ENCODE measurements at regions not wholly inside any gene's neighbourhood (a gene's known extent, or its start where the extent isn't known, plus 50 kb on each side); places are given as distances from the start of the nearest gene placed in this dataset.

- Histone ChIP-seq H3K36me3 (ENCODE audit: insufficient read depth, low read length) (no peaks in the 10 kb centered on the region), H3K9ac (ENCODE audit: low read length) (no peak overlapping the region), H3K9me2 (ENCODE audit: insufficient read depth, low read length) (no peaks in the 10 kb centered on the region), H2AFZ (ENCODE audit: low read depth, low read length) (no peak overlapping the region), H3K27me3 (ENCODE audit: insufficient read depth, low read depth, low read length) (no peaks in the 10 kb centered on the region), H3K9me3 (ENCODE audit: low read length) (no peaks in the 10 kb centered on the region), H3K4me2 (ENCODE audit: low read length) (no peak overlapping the region), H3K79me2 (replicated peaks; ENCODE audit: insufficient read depth, low read length) (no peaks in the 10 kb centered on the region), H4K20me1 (ENCODE audit: insufficient read depth) (no peaks in the 10 kb centered on the region), H3K27ac (ENCODE audit: low read length) (no peak overlapping the region), H3F3A (ENCODE audit: insufficient read depth, low read length, poor library complexity, severe bottlenecking) (no peaks in the 10 kb centered on the region), H3K4me3 (ENCODE audit: low read length) (no peak overlapping the region)
- no peak for TF ChIP-seq RAD21 (conservative IDR thresholded peaks at IDR 0.05)
- no peak for TF ChIP-seq TAF1 (IDR thresholded peaks at IDR 0.05; ENCODE audit: low read depth)
- TF ChIP-seq POLR2AphosphoS5 (IDR thresholded peaks at IDR 0.05): no peak
- TF ChIP-seq, protein P1, sequence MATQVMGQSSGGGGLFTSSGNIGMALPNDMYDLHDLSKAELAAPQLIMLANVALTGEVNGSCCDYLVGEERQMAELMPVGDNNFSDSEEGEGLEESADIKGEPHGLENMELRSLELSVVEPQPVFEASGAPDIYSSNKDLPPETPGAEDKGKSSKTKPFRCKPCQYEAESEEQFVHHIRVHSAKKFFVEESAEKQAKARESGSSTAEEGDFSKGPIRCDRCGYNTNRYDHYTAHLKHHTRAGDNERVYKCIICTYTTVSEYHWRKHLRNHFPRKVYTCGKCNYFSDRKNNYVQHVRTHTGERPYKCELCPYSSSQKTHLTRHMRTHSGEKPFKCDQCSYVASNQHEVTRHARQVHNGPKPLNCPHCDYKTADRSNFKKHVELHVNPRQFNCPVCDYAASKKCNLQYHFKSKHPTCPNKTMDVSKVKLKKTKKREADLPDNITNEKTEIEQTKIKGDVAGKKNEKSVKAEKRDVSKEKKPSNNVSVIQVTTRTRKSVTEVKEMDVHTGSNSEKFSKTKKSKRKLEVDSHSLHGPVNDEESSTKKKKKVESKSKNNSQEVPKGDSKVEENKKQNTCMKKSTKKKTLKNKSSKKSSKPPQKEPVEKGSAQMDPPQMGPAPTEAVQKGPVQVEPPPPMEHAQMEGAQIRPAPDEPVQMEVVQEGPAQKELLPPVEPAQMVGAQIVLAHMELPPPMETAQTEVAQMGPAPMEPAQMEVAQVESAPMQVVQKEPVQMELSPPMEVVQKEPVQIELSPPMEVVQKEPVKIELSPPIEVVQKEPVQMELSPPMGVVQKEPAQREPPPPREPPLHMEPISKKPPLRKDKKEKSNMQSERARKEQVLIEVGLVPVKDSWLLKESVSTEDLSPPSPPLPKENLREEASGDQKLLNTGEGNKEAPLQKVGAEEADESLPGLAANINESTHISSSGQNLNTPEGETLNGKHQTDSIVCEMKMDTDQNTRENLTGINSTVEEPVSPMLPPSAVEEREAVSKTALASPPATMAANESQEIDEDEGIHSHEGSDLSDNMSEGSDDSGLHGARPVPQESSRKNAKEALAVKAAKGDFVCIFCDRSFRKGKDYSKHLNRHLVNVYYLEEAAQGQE (IDR thresholded peaks at IDR 0.05; ENCODE audit: borderline replicate concordance): no peak
- TF ChIP-seq EZH2 (IDR thresholded peaks at IDR 0.05; ENCODE audit: borderline replicate concordance, insufficient read depth, low read length, poor library complexity, severe bottlenecking): no peak
- TF ChIP-seq EP300 (conservative IDR thresholded peaks at IDR 0.05; ENCODE audit: poor library complexity, severe bottlenecking): no peak
- no peak for TF ChIP-seq SMC3 (conservative IDR thresholded peaks at IDR 0.05; ENCODE audit: poor library complexity)
Measured at GRCh38 chr2:16153754-16154035, 213.3 kb downstream of the MYCN start.

DNA sequence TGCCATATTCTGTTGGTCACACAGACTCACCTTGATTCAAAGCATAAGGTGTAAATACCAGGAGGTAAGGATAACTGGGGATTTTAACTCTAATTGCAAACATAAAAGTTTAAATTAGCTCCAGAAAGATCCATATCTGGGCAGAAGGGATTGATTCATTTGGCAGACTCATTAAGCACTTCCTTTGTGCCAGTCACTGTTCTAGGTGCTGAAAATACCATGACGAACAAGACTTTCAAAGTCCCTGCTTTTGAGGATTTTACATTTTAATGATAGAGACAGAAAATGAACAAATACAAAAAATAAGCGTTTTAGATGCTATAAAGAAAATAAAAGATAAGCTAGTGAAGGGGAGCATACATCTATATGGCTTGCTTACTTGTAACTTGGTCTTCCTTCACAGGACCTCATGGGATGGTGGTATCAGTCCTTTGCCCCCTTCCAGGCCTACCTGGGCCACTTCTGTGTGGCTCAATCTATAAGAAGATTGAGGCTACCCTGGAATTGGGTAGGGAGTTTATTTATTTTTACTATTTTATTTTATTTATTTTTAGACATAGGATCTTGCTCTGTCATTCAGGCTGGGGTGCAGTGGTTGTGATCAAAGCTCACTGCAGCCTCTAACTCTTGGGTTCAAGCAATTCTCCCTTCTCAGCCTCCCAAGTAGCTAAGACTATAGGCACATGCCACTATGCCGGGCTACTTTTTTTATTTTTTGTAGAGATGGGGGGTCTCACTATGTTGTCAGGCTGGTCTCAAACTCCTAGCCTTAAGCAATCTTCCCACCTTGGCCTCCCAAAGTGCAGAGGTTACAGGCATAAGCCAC is 212.8 kb downstream of the MYCN start:
- H3K9me3 ChIP-seq (ENCODE audit: low read length): no peaks in the 10 kb centered on the region
- no peaks in the 10 kb centered on the region for H4K20me1 ChIP-seq (ENCODE audit: insufficient read depth)
- no peaks in the 10 kb centered on the region for H3K36me3 ChIP-seq (ENCODE audit: insufficient read depth, low read length)
- H3K9me2 ChIP-seq (ENCODE audit: insufficient read depth, low read length): no peaks in the 10 kb centered on the region
- no peak overlapping the region for H3K4me2 ChIP-seq (ENCODE audit: low read length)
- H3F3A ChIP-seq (ENCODE audit: insufficient read depth, low read length, poor library complexity, severe bottlenecking): no peaks in the 10 kb centered on the region
- H3K27me3 ChIP-seq (ENCODE audit: insufficient read depth, low read depth, low read length): no peaks in the 10 kb centered on the region
- no peak overlapping the region for H3K4me3 ChIP-seq (ENCODE audit: low read length)
- H3K79me2 ChIP-seq (replicated peaks; ENCODE audit: insufficient read depth, low read length): no peaks in the 10 kb centered on the region
- TF ChIP-seq SMC3 (conservative IDR thresholded peaks at IDR 0.05; ENCODE audit: poor library complexity): no peak
- no peak for TF ChIP-seq TAF1 (IDR thresholded peaks at IDR 0.05; ENCODE audit: low read depth)
- TF ChIP-seq EZH2 (IDR thresholded peaks at IDR 0.05; ENCODE audit: borderline replicate concordance, insufficient read depth, low read length, poor library complexity, severe bottlenecking): no peak
- no peak for TF ChIP-seq EP300 (conservative IDR thresholded peaks at IDR 0.05; ENCODE audit: poor library complexity, severe bottlenecking)
- TF ChIP-seq, protein P1 (IDR thresholded peaks at IDR 0.05; ENCODE audit: borderline replicate concordance): no peak
- TF ChIP-seq RAD21 (conservative IDR thresholded peaks at IDR 0.05): no peak
- no peak for TF ChIP-seq MXI1 (conservative IDR thresholded peaks at IDR 0.05; ENCODE audit: poor library complexity, severe bottlenecking)
- no peak for TF ChIP-seq POLR2AphosphoS5 (IDR thresholded peaks at IDR 0.05)
- TF ChIP-seq, protein P2, sequence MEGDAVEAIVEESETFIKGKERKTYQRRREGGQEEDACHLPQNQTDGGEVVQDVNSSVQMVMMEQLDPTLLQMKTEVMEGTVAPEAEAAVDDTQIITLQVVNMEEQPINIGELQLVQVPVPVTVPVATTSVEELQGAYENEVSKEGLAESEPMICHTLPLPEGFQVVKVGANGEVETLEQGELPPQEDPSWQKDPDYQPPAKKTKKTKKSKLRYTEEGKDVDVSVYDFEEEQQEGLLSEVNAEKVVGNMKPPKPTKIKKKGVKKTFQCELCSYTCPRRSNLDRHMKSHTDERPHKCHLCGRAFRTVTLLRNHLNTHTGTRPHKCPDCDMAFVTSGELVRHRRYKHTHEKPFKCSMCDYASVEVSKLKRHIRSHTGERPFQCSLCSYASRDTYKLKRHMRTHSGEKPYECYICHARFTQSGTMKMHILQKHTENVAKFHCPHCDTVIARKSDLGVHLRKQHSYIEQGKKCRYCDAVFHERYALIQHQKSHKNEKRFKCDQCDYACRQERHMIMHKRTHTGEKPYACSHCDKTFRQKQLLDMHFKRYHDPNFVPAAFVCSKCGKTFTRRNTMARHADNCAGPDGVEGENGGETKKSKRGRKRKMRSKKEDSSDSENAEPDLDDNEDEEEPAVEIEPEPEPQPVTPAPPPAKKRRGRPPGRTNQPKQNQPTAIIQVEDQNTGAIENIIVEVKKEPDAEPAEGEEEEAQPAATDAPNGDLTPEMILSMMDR (IDR thresholded peaks at IDR 0.05; ENCODE audit: poor library complexity, severe bottlenecking): no peak
- H3K9ac ChIP-seq (ENCODE audit: low read length): no peak overlapping the region
- H2AFZ ChIP-seq (ENCODE audit: low read depth, low read length): no peak overlapping the region
- H3K27ac ChIP-seq (ENCODE audit: low read length): no peak overlapping the region
